ENCODE measurements at regions not wholly inside any gene's neighbourhood (a gene's known extent, or its start where the extent isn't known, plus 50 kb on each side); places are given as distances from the start of the nearest gene placed in this dataset.
"Not testable (repeated sequence)": the region's sequence is repeated elsewhere in the genome, so short reads cannot be mapped to it uniquely, and the experiment has no call there.

- H3K79me2 ChIP-seq (replicated peaks; ENCODE audit: insufficient read depth, low read length) = no peaks in the 10 kb centered on the region
- no peaks in the 10 kb centered on the region for H3K9me3 ChIP-seq (ENCODE audit: low read length)
- no peak overlapping the region for H3K4me2 ChIP-seq (ENCODE audit: low read length)
- no peaks in the 10 kb centered on the region for H3F3A ChIP-seq (ENCODE audit: insufficient read depth, low read length, poor library complexity, severe bottlenecking)
- TF ChIP-seq SMC3 (conservative IDR thresholded peaks at IDR 0.05; ENCODE audit: poor library complexity) (no peak), RAD21 (conservative IDR thresholded peaks at IDR 0.05) (no peak)
- no peaks in the 10 kb centered on the region for H4K20me1 ChIP-seq (ENCODE audit: insufficient read depth)
- H3K27ac ChIP-seq (ENCODE audit: low read length) = no peak overlapping the region
- no peak overlapping the region for H2AFZ ChIP-seq (ENCODE audit: low read depth, low read length)
- no peak overlapping the region for H3K9ac ChIP-seq (ENCODE audit: low read length)
- H3K27me3 ChIP-seq (ENCODE audit: insufficient read depth, low read depth, low read length) = no peaks in the 10 kb centered on the region
- H3K4me3 ChIP-seq (ENCODE audit: low read length) = no peak overlapping the region
- no peaks in the 10 kb centered on the region for H3K36me3 ChIP-seq (ENCODE audit: insufficient read depth, low read length)
- H3K9me2 ChIP-seq (ENCODE audit: insufficient read depth, low read length) = no peaks in the 10 kb centered on the region
Measured at GRCh38 chr1:234821840-234822239, 211.9 kb upstream of the IRF2BP2 start.

- Histone ChIP-seq H3K27me3 (ENCODE audit: insufficient read depth, low read depth, low read length) (no peaks in the 10 kb centered on the region), H3K9ac (ENCODE audit: low read length) (no peak overlapping the region), H3K4me2 (ENCODE audit: low read length) (no peak overlapping the region), H3K9me2 (ENCODE audit: insufficient read depth, low read length) (no peaks in the 10 kb centered on the region), H3K9me3 (ENCODE audit: low read length) (no peaks in the 10 kb centered on the region), H3F3A (ENCODE audit: insufficient read depth, low read length, poor library complexity, severe bottlenecking) (no peaks in the 10 kb centered on the region), H3K4me3 (ENCODE audit: low read length) (no peak overlapping the region), H3K79me2 (replicated peaks; ENCODE audit: insufficient read depth, low read length) (no peaks in the 10 kb centered on the region), H3K27ac (ENCODE audit: low read length) (no peak overlapping the region), H4K20me1 (ENCODE audit: insufficient read depth) (no peaks in the 10 kb centered on the region), H3K36me3 (ENCODE audit: insufficient read depth, low read length) (no peaks in the 10 kb centered on the region), H2AFZ (ENCODE audit: low read depth, low read length) (no peak overlapping the region)
- TF ChIP-seq REST (IDR thresholded peaks at IDR 0.05; ENCODE audit: borderline replicate concordance) = no peak
- TF ChIP-seq EP300 (conservative IDR thresholded peaks at IDR 0.05; ENCODE audit: poor library complexity, severe bottlenecking) = no peak
- no peak for TF ChIP-seq RAD21 (conservative IDR thresholded peaks at IDR 0.05)
- TF ChIP-seq CTCF (IDR thresholded peaks at IDR 0.05; ENCODE audit: poor library complexity, severe bottlenecking) = no peak
- TF ChIP-seq TAF1 (IDR thresholded peaks at IDR 0.05; ENCODE audit: low read depth) = no peak
- TF ChIP-seq EZH2 (IDR thresholded peaks at IDR 0.05; ENCODE audit: borderline replicate concordance, insufficient read depth, low read length, poor library complexity, severe bottlenecking) = no peak
- no peak for TF ChIP-seq MXI1 (conservative IDR thresholded peaks at IDR 0.05; ENCODE audit: poor library complexity, severe bottlenecking)
- no peak for TF ChIP-seq SMC3 (conservative IDR thresholded peaks at IDR 0.05; ENCODE audit: poor library complexity)
- no peak for TF ChIP-seq POLR2AphosphoS5 (IDR thresholded peaks at IDR 0.05)
Measured at GRCh38 chr1:234820597-234820996, 210.6 kb upstream of the IRF2BP2 start.

- H3K27me3 ChIP-seq (ENCODE audit: insufficient read depth, low read depth, low read length); H3K36me3 ChIP-seq (ENCODE audit: insufficient read depth, low read length); H3K9ac ChIP-seq (ENCODE audit: low read length); H4K20me1 ChIP-seq (ENCODE audit: insufficient read depth); H3K79me2 ChIP-seq (replicated peaks; ENCODE audit: insufficient read depth, low read length); H3K9me2 ChIP-seq (ENCODE audit: insufficient read depth, low read length); H3F3A ChIP-seq (ENCODE audit: insufficient read depth, low read length, poor library complexity, severe bottlenecking); H3K4me3 ChIP-seq (ENCODE audit: low read length); H3K27ac ChIP-seq (ENCODE audit: low read length); H3K4me2 ChIP-seq (ENCODE audit: low read length); H3K9me3 ChIP-seq (ENCODE audit: low read length); H2AFZ ChIP-seq (ENCODE audit: low read depth, low read length): not testable (repeated sequence)
Measured at GRCh38 chr1:234819845-234820244, 209.9 kb upstream of the IRF2BP2 start.

GRCh38 chr1:234818040-234818387 lies 208.0 kb upstream of the IRF2BP2 start:
- H3K9me3 ChIP-seq (ENCODE audit: low read length); H3K27me3 ChIP-seq (ENCODE audit: insufficient read depth, low read depth, low read length); H4K20me1 ChIP-seq (ENCODE audit: insufficient read depth); H3K79me2 ChIP-seq (replicated peaks; ENCODE audit: insufficient read depth, low read length); H3K9me2 ChIP-seq (ENCODE audit: insufficient read depth, low read length); H3K9ac ChIP-seq (ENCODE audit: low read length); H2AFZ ChIP-seq (ENCODE audit: low read depth, low read length); H3K36me3 ChIP-seq (ENCODE audit: insufficient read depth, low read length); H3K4me2 ChIP-seq (ENCODE audit: low read length); H3K27ac ChIP-seq (ENCODE audit: low read length); H3F3A ChIP-seq (ENCODE audit: insufficient read depth, low read length, poor library complexity, severe bottlenecking); H3K4me3 ChIP-seq (ENCODE audit: low read length): not testable (repeated sequence)

- H3K9ac ChIP-seq (ENCODE audit: low read length); H3K27me3 ChIP-seq (ENCODE audit: insufficient read depth, low read depth, low read length); H3K4me2 ChIP-seq (ENCODE audit: low read length); H3K4me3 ChIP-seq (ENCODE audit: low read length); H4K20me1 ChIP-seq (ENCODE audit: insufficient read depth); H3F3A ChIP-seq (ENCODE audit: insufficient read depth, low read length, poor library complexity, severe bottlenecking); H3K79me2 ChIP-seq (replicated peaks; ENCODE audit: insufficient read depth, low read length); H3K36me3 ChIP-seq (ENCODE audit: insufficient read depth, low read length); H3K9me3 ChIP-seq (ENCODE audit: low read length); H3K27ac ChIP-seq (ENCODE audit: low read length); H2AFZ ChIP-seq (ENCODE audit: low read depth, low read length); H3K9me2 ChIP-seq (ENCODE audit: insufficient read depth, low read length): not testable (repeated sequence)
Measured at GRCh38 chr1:234817313-234818039, 207.5 kb upstream of the IRF2BP2 start.

Measured in neural cell (in vitro differentiated cells).